ENCODE measurements at regions not wholly inside any gene's neighbourhood (a gene's known extent, or its start where the extent isn't known, plus 50 kb on each side); places are given as distances from the start of the nearest gene placed in this dataset.

- no peak for DNase-seq (ENCODE audit: low spot score)
These were observed 264.7 kb upstream of the TAC1 start for GRCh38 chr7:97466999-97467740.

GRCh38 chr7:97468493-97468892, 263.4 kb upstream of the TAC1 start:
- DNase-seq (ENCODE audit: low spot score) = no peak

DNA sequence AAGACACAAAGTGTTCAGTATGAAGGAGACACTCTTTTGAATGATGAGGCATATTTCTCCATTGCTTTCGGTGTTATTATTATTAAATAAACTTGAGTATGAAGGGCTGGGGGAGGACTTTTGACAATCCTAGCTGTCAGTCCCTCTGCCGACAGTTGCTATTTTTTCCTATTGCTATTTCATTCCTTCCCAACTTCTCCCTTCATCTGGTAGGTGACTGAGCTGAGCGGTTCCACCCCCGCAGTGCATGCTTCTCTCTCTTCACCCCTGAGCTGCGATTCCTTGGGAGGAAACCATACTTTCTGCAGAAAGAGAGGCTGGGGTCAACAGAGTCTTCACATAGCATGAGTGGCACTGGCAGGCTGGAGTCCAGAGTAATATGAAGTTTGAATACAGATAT, 261.2 kb upstream of the TAC1 start:
- no peak for DNase-seq (ENCODE audit: low spot score)

- no peak for DNase-seq (ENCODE audit: low spot score)
These were observed 260.4 kb upstream of the TAC1 start for GRCh38 chr7:97471491-97471890.

DNA sequence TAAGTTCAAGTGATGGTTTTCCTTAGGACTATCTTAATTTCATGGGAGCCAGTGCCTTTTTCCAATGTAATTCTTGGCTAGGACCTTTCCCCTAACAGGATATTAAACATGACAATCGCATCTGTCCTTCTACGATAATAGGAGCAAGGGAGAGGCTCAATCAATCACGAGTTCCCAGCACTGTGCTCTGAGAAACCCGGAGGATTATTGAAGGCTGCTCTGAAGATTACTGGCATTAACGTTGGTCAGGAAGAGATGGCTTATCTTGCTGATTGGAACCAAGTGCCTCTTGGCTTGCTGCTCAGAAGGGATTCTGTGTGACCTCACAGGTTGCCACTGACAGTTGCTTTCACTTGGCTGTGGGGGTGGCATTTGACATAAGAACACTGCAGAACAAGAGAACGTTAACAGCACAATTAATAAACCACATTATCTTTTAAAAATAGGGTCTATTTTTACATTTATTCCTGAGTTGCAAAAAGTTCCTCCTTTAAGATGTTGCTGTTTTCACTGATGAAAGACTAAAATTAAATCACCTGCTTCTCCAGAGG, 252.1 kb upstream of the TAC1 start:
- no peak for DNase-seq (ENCODE audit: low spot score)

GRCh38 chr7:97480772-97481390, 251.0 kb upstream of the TAC1 start:
- no peak for DNase-seq (ENCODE audit: low spot score)

- DNase-seq (ENCODE audit: low spot score) = no peak
These were observed 236.4 kb upstream of the TAC1 start for GRCh38 chr7:97495487-97495886.

DNA sequence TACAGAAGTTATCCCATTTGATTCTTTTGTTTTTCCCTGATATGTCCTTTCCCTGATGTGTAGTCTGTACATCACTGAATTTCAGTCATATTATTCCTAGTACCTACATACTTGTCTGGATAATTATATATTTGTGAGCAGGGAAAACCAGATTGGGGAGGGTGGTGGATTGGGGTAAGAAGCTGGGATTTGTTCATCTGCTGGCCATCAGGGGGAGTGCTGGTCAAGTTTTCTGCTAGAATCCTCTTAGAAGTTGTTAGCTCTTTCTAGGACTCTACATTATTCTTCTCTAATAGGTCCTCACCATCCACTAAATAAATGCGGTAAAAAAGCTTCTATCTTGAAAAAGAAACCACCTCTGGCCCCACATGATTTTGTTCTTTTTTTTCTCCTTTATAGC, 232.7 kb upstream of the TAC1 start:
- DNase-seq (ENCODE audit: low spot score) = peak; percentile 35

DNA sequence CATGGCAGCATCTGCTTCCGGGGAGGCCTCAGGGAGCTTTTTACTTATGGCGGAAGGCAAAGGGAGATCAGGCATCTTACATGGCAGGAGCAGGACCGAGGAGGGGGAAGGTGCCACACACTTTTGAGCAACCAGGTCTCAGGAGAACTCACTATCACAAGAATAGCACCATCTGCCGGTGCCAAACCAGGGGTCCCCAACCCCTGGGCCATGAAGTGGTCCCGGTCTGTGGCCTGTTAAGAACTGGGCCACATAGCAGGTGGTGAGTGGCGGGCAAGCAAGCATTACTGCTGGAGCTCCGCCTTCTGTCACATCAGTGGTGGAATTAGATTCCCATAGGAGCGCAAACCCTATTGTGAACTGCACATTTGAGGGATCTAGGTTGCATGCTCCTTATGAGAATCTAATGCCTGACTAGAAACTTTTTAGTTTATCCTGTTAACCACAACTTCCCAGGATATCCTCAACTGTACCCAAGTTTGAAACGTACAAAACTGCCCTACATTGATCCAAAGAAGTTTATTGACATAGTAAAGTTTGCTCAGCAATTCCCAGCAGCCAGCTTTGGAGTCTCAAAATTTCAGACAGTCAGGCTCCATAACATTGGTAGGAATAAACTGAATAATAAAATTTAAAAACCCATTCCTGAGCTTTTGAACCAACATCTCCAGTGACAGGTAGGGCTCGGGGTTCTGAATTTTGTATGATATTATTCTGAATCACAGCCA, 228.4 kb upstream of the TAC1 start:
- no peak for DNase-seq (ENCODE audit: low spot score)

DNA sequence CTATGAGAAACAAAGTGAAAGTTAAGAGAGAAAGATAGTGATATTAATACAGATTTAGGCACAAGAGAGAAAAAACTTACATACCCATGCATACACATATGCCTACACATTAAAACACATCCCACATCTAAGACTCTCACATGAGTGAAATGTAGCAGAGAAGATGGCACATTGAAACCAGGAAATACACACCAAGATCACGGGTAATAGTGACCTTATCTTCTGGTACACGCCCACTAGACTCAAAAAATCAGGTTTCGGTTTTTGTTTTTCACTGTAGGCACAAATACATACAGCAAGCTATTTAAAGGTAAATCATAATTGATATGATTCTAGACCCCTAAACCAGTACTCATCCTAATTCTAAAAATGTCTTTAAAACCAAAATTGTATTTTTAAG, 225.2 kb upstream of the TAC1 start:
- DNase-seq (ENCODE audit: low spot score) = no peak

- no peak for DNase-seq (ENCODE audit: low spot score)
These were observed 219.3 kb upstream of the TAC1 start for GRCh38 chr7:97512441-97513207.

GRCh38 chr7:97513326-97513725, 218.6 kb upstream of the TAC1 start:
- no peak for DNase-seq (ENCODE audit: low spot score)

DNA sequence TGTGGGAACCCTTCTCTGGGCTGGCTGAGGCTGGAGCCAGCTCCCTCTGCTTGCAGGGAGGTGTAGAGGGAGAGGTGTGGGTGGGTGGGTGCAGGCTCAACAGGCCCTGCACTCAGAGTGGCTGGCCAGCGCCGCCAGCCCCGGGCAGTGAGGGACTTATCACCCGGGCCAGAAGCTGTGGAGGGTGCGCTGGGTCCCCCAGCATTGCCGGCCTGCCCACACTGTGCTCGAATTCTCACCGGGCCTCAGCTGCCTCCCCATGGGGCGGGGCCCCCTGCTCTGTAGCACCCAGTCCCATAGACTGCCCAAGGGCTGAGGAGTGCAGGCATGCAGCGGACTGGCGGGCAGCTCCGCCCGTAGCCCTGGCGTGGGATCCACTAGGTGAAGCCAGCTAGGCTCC, 190.7 kb upstream of the TAC1 start:
- DNase-seq (ENCODE audit: low spot score) = no peak

- DNase-seq (ENCODE audit: low spot score) = peak; percentile 26
These were observed 175.9 kb upstream of the TAC1 start for GRCh38 chr7:97555857-97556421.

GRCh38 chr7:97565665-97566064, 166.2 kb upstream of the TAC1 start:
- DNase-seq (ENCODE audit: low spot score) = peak; percentile 72

- DNase-seq (ENCODE audit: low spot score) = no peak
These were observed 158.8 kb upstream of the TAC1 start for GRCh38 chr7:97573065-97573464.

GRCh38 chr7:97576043-97576442, 155.8 kb upstream of the TAC1 start:
- DNase-seq (ENCODE audit: low spot score) = no peak

GRCh38 chr7:97578225-97578624, 153.7 kb upstream of the TAC1 start:
- DNase-seq (ENCODE audit: low spot score) = no peak

DNA sequence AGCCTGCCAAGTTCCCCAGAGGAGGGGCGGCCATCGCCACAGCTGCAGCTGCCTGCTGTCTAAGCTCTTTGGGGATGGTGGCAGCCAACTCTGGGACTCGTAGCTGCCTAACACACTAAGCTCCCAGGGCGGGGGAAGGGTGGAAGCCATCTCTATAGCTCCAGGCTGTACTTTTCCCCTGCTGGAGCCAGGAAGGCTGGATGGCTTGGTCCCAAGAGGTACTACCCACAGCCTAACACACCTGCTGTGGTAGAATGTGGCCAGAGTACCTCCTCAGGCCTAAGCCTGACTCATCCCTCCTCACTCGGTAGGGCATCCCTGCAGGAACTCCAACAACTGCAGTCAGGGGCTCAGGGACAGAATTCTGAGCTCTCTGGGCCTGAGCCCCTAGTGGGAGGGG, 151.7 kb upstream of the TAC1 start:
- no peak for DNase-seq (ENCODE audit: low spot score)

DNA sequence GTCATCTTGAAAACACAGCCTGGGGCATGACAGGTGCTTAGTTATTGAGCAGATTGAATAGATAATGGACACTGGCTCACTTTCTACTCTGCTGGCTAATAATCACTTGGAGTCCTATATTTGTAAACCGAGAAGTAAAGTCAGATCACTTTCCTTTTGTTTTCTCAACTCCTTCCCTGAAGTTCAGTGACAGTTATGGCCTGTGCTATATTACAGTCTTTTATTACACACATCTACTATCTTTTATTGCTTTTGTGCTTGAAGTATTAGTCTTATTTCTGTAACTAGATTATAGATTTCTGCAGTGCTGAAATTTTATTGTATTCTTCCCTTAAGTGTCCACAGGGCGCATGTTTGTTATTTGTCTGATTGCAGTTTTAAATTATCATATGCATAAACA, 136.4 kb upstream of the TAC1 start:
- no peak for DNase-seq (ENCODE audit: low spot score)

GRCh38 chr7:97601931-97602457, 129.9 kb upstream of the TAC1 start:
- no peak for DNase-seq (ENCODE audit: low spot score)
